WTC11 (cell line): ENCODE measurements at regions not wholly inside any gene's neighbourhood (a gene's known extent, or its start where the extent isn't known, plus 50 kb on each side); places are given as distances from the start of the nearest gene placed in this dataset.

Source experiments
- ATAC-seq: fragments of 200-7000 bp; cut with Tn5 transposase; 2 replicates; pipeline ENCODE4 v1.10.0; 2021; ENCODE audit warnings: mild to moderate bottlenecking, moderate library complexity
- CTCF ChIA-PET: fragments of 300-600 bp; sonication (Branson Sonifier 250); formaldehyde crosslinking; loops from one replicate; lab custom pipeline; 2021; ENCODE audit warnings: antibody characterized with exemption; lab: Charles Lee
- POLR2A ChIA-PET: fragments of 350-600 bp; sonication (Branson Sonifier 250); formaldehyde crosslinking; loops from one replicate; lab custom pipeline; 2021; ENCODE audit warnings: antibody characterized with exemption; lab: Charles Lee
- DNase-seq: peaks from one replicate; pipeline ENCODE4 v3.0.0; 2021; ENCODE audit warnings: low spot score
- H3K27ac Mint-ChIP-seq: 2 replicates; pipeline ENCODE4 v1.8.0; 2021; ENCODE audit warnings: mixed read lengths
- H3K27me3 Mint-ChIP-seq: 2 replicates; pipeline ENCODE4 v1.8.0; 2021; ENCODE audit warnings: low read depth, mild to moderate bottlenecking, moderate library complexity, mixed read lengths
- H3K36me3 Mint-ChIP-seq: 2 replicates; pipeline ENCODE4 v1.8.0; 2021; ENCODE audit warnings: mixed read lengths
- H3K4me1 Mint-ChIP-seq: 2 replicates; pipeline ENCODE4 v1.8.0; 2022; ENCODE audit warnings: mixed read lengths
- H3K4me3 Mint-ChIP-seq: 2 replicates; pipeline ENCODE4 v1.8.0; 2021; ENCODE audit warnings: mild to moderate bottlenecking, moderate library complexity, mixed read lengths
- H3K9me3 Mint-ChIP-seq: 2 replicates; pipeline ENCODE4 v1.8.0; 2021; ENCODE audit warnings: mixed read lengths
- EMX1 ChIP-seq: fragments of 250-450 bp; sonication (Bioruptor Pico); IDR thresholded peaks from 2 replicates; pipeline ENCODE4 v1.8.0; 2021; ENCODE audit warnings: mild to moderate bottlenecking
- GABPB1 ChIP-seq: sonication (generic); formaldehyde crosslinking; IDR thresholded peaks from 2 replicates; pipeline ENCODE4 v1.8.1; 2023; ENCODE audit warnings: mild to moderate bottlenecking, missing genetic modification reagents
- GRHL2 ChIP-seq: fragments of 250-450 bp; sonication (Bioruptor Pico); IDR thresholded peaks from 2 replicates; pipeline ENCODE4 v1.8.0; 2022; ENCODE audit warnings: mild to moderate bottlenecking, moderate library complexity; ENCODE audit not compliant: insufficient replicate concordance, severe bottlenecking
- KAT7 ChIP-seq: sonication (generic); formaldehyde crosslinking; IDR thresholded peaks from 2 replicates; pipeline ENCODE4 v1.8.1; 2023; ENCODE audit warnings: missing genetic modification reagents, mild to moderate bottlenecking, borderline replicate concordance
- NFE2L1 ChIP-seq: sonication (generic); formaldehyde crosslinking; IDR thresholded peaks from 2 replicates; pipeline ENCODE4 v1.8.1; 2023; ENCODE audit warnings: missing genetic modification reagents
- NR2C2 ChIP-seq: sonication (generic); formaldehyde crosslinking; IDR thresholded peaks from 2 replicates; pipeline ENCODE4 v1.8.0; 2022; ENCODE audit warnings: mild to moderate bottlenecking, missing genetic modification reagents
- NR3C1 ChIP-seq: sonication (generic); formaldehyde crosslinking; conservative IDR thresholded peaks from 2 replicates; pipeline ENCODE4 v1.8.1; 2023; ENCODE audit warnings: low read depth, mild to moderate bottlenecking, missing genetic modification reagents
- SMAD3 ChIP-seq: sonication (generic); formaldehyde crosslinking; IDR thresholded peaks from 2 replicates; pipeline ENCODE4 v1.8.0; 2022; ENCODE audit warnings: missing genetic modification reagents, mild to moderate bottlenecking, borderline replicate concordance
- SMAD4 ChIP-seq: sonication (generic); formaldehyde crosslinking; IDR thresholded peaks from 2 replicates; pipeline ENCODE4 v1.8.0; 2022; ENCODE audit warnings: mild to moderate bottlenecking, missing genetic modification reagents
- SOX15 ChIP-seq: fragments of 250-450 bp; sonication (Bioruptor Pico); IDR thresholded peaks from 2 replicates; pipeline ENCODE4 v1.9.0; 2021; ENCODE audit warnings: mild to moderate bottlenecking
- TCF7 ChIP-seq: sonication (generic); formaldehyde crosslinking; IDR thresholded peaks from 2 replicates; pipeline ENCODE4 v1.8.0; 2022; ENCODE audit warnings: mild to moderate bottlenecking, low read depth, missing genetic modification reagents, moderate library complexity
- TP53 ChIP-seq: sonication (generic); formaldehyde crosslinking; IDR thresholded peaks from 2 replicates; pipeline ENCODE4 v1.8.1; 2023; ENCODE audit warnings: mild to moderate bottlenecking, missing genetic modification reagents
- ZNF219 ChIP-seq: sonication (generic); formaldehyde crosslinking; IDR thresholded peaks from 2 replicates; pipeline ENCODE4 v1.8.0; 2023; ENCODE audit warnings: missing genetic modification reagents, mild to moderate bottlenecking, borderline replicate concordance
- TF ChIP-seq, protein P1 (sequence below): sonication (generic); formaldehyde crosslinking; IDR thresholded peaks from 2 replicates; pipeline ENCODE4 v1.8.1; 2023; ENCODE audit warnings: mild to moderate bottlenecking, moderate library complexity, missing genetic modification reagents
- TF ChIP-seq, protein P2 (sequence below): sonication (generic); formaldehyde crosslinking; conservative IDR thresholded peaks from 2 replicates; pipeline ENCODE4 v1.8.1; 2023; ENCODE audit warnings: mild to moderate bottlenecking, low read depth, missing genetic modification reagents, moderate library complexity
- TF ChIP-seq, protein P3 (sequence below): fragments of 200-600 bp; IDR thresholded peaks from 2 replicates; pipeline ENCODE4 v1.8.0; 2022; ENCODE audit warnings: antibody characterized with exemption
- TF ChIP-seq, protein P4 (sequence below): sonication (generic); formaldehyde crosslinking; IDR thresholded peaks from 2 replicates; pipeline ENCODE4 v1.8.1; 2023; ENCODE audit warnings: mild to moderate bottlenecking, missing genetic modification reagents, moderate library complexity
- TF ChIP-seq, protein P5 (sequence below): sonication (generic); formaldehyde crosslinking; IDR thresholded peaks from 2 replicates; pipeline ENCODE4 v1.8.1; 2023; ENCODE audit warnings: mild to moderate bottlenecking, missing genetic modification reagents
- TF ChIP-seq, protein P6 (sequence below): sonication (generic); formaldehyde crosslinking; IDR thresholded peaks from 2 replicates; pipeline ENCODE4 v1.8.1; 2023; ENCODE audit warnings: mild to moderate bottlenecking, missing genetic modification reagents
- TF ChIP-seq, protein P7 (sequence below): fragments of 250-450 bp; sonication (Bioruptor Pico); IDR thresholded peaks from 2 replicates; pipeline ENCODE4 v1.9.0; 2021; ENCODE audit warnings: mild to moderate bottlenecking
- TF ChIP-seq, protein P8 (sequence below): fragments of 250-450 bp; sonication (Bioruptor Pico); conservative IDR thresholded peaks from 2 replicates; pipeline ENCODE4 v1.9.0; 2021; ENCODE audit warnings: mild to moderate bottlenecking

DNA sequence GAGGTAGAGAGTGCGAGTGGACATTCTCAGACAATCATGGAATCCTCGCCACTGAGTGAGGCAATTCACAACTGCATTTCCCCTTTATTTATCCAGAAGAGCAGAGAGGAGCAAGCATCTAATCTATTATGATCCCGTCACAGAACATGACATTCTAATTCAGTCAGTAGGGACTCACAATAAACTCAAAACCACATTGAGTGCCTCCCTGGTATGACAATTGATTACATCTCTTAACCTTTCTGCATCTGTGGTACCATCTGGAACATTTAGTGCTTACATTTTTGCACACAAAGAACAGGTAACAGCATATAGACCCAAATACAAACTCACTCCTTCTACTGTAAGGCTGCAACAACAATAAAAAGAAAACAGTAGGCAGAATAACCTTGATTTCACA is 517.2 kb downstream of the GBE1 start (continued):
- TF ChIP-seq NFE2L1 (CRISPR knock-in tag) (no peak), NR3C1 (CRISPR knock-in tag) (no peak), NR2C2 (CRISPR knock-in tag) (no peak)
- TF ChIP-seq, protein P1, sequence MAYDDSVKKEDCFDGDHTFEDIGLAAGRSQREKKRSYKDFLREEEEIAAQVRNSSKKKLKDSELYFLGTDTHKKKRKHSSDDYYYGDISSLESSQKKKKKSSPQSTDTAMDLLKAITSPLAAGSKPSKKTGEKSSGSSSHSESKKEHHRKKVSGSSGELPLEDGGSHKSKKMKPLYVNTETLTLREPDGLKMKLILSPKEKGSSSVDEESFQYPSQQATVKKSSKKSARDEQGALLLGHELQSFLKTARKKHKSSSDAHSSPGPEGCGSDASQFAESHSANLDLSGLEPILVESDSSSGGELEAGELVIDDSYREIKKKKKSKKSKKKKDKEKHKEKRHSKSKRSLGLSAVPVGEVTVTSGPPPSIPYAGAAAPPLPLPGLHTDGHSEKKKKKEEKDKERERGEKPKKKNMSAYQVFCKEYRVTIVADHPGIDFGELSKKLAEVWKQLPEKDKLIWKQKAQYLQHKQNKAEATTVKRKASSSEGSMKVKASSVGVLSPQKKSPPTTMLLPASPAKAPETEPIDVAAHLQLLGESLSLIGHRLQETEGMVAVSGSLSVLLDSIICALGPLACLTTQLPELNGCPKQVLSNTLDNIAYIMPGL (CRISPR knock-in tag): no peak

DNA sequence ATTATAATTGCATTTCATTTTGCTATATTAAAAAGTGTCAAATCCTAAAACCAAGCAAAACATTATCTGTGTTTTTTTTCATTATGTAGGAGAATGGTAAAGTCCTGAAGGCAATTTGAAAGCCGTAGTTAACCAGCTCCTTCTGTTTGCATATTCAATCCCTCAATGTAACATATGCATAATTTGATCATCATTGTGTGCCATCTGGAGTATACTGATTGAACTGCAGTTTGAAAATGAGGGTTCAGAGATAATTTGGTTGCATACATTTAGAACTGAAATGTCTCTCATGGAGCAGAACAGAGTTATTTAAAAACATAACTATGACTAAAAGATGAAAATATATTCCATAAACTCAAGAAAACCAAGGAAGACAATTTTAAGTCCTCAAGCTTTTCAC is 518.6 kb downstream of the GBE1 start:
- H3K4me3 Mint-ChIP-seq: no peak overlapping the region
- no peaks in the 10 kb centered on the region for H3K9me3 Mint-ChIP-seq
- no peak overlapping the region for H3K27ac Mint-ChIP-seq
- ATAC-seq: no peak
- CTCF ChIA-PET: interaction anchor here (1.0 kb wide), 1 partner anchor 401 kb away, joined by 3 read pairs; no protein-coding TSS in a partner anchor
- no peaks in the 10 kb centered on the region for H3K36me3 Mint-ChIP-seq
- H3K4me1 Mint-ChIP-seq: peaks cover 18% of the 10 kb centered on the region
- H3K27me3 Mint-ChIP-seq: no peaks in the 10 kb centered on the region
- POLR2A ChIA-PET: no interaction called here
- no peak for DNase-seq
- TF ChIP-seq GABPB1 (CRISPR knock-in tag) (no peak), KAT7 (CRISPR knock-in tag) (no peak), EMX1 (CRISPR knock-in tag) (no peak), ZNF219 (no peak)

DNA sequence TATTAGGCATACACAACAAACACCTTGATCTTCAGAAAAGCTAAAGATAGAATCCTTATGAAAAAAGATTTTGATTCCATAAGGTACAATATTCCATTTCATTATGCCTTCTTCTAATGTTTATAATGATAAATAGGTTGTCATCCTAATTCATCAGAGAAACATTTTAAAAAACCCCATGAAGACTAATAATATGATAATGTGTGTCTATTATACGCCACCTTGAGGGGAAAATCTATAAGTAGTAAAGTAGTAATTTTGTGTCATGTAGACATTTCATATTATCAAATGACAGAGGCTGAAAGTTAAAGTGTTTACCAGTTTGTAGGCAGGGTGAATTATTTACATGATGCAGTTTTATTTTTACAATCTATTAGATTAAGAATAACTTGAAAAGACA is 524.3 kb downstream of the GBE1 start:
- no peak for ATAC-seq
- DNase-seq: no peak
- H3K27me3 Mint-ChIP-seq: no peaks in the 10 kb centered on the region
- POLR2A ChIA-PET: no interaction called here
- no peaks in the 10 kb centered on the region for H3K9me3 Mint-ChIP-seq
- no peaks in the 10 kb centered on the region for H3K36me3 Mint-ChIP-seq
- CTCF ChIA-PET: no interaction called here
- no peak overlapping the region for H3K4me3 Mint-ChIP-seq
- H3K4me1 Mint-ChIP-seq: peaks cover 15% of the 10 kb centered on the region
- H3K27ac Mint-ChIP-seq: no peak overlapping the region
- TF ChIP-seq, protein P2, sequence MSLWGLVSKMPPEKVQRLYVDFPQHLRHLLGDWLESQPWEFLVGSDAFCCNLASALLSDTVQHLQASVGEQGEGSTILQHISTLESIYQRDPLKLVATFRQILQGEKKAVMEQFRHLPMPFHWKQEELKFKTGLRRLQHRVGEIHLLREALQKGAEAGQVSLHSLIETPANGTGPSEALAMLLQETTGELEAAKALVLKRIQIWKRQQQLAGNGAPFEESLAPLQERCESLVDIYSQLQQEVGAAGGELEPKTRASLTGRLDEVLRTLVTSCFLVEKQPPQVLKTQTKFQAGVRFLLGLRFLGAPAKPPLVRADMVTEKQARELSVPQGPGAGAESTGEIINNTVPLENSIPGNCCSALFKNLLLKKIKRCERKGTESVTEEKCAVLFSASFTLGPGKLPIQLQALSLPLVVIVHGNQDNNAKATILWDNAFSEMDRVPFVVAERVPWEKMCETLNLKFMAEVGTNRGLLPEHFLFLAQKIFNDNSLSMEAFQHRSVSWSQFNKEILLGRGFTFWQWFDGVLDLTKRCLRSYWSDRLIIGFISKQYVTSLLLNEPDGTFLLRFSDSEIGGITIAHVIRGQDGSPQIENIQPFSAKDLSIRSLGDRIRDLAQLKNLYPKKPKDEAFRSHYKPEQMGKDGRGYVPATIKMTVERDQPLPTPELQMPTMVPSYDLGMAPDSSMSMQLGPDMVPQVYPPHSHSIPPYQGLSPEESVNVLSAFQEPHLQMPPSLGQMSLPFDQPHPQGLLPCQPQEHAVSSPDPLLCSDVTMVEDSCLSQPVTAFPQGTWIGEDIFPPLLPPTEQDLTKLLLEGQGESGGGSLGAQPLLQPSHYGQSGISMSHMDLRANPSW (CRISPR knock-in tag): no peak
- TF ChIP-seq, protein P3, sequence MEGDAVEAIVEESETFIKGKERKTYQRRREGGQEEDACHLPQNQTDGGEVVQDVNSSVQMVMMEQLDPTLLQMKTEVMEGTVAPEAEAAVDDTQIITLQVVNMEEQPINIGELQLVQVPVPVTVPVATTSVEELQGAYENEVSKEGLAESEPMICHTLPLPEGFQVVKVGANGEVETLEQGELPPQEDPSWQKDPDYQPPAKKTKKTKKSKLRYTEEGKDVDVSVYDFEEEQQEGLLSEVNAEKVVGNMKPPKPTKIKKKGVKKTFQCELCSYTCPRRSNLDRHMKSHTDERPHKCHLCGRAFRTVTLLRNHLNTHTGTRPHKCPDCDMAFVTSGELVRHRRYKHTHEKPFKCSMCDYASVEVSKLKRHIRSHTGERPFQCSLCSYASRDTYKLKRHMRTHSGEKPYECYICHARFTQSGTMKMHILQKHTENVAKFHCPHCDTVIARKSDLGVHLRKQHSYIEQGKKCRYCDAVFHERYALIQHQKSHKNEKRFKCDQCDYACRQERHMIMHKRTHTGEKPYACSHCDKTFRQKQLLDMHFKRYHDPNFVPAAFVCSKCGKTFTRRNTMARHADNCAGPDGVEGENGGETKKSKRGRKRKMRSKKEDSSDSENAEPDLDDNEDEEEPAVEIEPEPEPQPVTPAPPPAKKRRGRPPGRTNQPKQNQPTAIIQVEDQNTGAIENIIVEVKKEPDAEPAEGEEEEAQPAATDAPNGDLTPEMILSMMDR: no peak
- TF ChIP-seq SOX15 (no peak), TCF7 (no peak), TP53 (no peak), GRHL2 (CRISPR knock-in tag) (no peak), SMAD3 (CRISPR knock-in tag) (no peak), SMAD4 (CRISPR knock-in tag) (no peak)
- TF ChIP-seq, protein P4, sequence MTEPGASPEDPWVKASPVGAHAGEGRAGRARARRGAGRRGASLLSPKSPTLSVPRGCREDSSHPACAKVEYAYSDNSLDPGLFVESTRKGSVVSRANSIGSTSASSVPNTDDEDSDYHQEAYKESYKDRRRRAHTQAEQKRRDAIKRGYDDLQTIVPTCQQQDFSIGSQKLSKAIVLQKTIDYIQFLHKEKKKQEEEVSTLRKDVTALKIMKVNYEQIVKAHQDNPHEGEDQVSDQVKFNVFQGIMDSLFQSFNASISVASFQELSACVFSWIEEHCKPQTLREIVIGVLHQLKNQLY (CRISPR knock-in tag): no peak
- TF ChIP-seq, protein P5, sequence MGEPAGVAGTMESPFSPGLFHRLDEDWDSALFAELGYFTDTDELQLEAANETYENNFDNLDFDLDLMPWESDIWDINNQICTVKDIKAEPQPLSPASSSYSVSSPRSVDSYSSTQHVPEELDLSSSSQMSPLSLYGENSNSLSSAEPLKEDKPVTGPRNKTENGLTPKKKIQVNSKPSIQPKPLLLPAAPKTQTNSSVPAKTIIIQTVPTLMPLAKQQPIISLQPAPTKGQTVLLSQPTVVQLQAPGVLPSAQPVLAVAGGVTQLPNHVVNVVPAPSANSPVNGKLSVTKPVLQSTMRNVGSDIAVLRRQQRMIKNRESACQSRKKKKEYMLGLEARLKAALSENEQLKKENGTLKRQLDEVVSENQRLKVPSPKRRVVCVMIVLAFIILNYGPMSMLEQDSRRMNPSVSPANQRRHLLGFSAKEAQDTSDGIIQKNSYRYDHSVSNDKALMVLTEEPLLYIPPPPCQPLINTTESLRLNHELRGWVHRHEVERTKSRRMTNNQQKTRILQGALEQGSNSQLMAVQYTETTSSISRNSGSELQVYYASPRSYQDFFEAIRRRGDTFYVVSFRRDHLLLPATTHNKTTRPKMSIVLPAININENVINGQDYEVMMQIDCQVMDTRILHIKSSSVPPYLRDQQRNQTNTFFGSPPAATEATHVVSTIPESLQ (CRISPR knock-in tag): no peak
- TF ChIP-seq, protein P6, sequence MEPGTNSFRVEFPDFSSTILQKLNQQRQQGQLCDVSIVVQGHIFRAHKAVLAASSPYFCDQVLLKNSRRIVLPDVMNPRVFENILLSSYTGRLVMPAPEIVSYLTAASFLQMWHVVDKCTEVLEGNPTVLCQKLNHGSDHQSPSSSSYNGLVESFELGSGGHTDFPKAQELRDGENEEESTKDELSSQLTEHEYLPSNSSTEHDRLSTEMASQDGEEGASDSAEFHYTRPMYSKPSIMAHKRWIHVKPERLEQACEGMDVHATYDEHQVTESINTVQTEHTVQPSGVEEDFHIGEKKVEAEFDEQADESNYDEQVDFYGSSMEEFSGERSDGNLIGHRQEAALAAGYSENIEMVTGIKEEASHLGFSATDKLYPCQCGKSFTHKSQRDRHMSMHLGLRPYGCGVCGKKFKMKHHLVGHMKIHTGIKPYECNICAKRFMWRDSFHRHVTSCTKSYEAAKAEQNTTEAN (CRISPR knock-in tag): no peak
- TF ChIP-seq, protein P7, sequence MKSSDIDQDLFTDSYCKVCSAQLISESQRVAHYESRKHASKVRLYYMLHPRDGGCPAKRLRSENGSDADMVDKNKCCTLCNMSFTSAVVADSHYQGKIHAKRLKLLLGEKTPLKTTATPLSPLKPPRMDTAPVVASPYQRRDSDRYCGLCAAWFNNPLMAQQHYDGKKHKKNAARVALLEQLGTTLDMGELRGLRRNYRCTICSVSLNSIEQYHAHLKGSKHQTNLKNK (CRISPR knock-in tag): no peak
- TF ChIP-seq, protein P8, sequence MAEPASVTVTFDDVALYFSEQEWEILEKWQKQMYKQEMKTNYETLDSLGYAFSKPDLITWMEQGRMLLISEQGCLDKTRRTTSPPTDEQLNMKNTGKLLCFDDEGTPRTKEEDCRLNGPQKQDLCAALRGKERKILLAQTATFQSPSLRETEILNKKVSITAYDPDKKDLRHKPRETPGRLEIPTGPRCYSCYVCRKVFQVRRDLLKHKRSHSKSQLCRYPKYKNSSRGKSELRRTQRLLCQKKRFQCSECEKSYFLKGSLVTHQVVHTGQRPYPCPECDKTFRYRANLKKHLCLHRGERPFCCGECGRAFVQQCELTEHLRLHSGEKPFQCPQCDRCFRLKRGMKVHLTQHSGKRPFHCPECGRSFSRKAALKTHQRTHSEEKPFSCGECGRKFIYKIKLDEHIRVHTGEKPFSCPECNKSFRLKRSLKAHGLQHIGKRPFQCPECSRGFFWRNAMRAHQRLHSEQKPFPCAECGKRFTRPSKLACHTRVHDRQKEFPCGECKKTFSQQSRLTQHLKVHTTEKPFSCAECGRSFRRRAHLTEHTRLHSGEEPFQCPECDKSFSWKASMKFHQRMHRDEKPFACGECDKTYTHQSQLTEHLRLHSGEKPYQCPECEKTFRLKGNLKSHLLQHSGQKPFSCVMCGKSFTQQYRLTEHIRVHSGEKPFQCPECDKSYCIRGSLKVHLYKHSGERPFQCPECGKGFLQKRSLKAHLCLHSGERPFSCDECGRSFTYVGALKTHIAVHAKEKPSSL (CRISPR knock-in tag): no peak
